Neutrophil (primary cell): ENCODE measurements at regions not wholly inside any gene's neighbourhood (a gene's known extent, or its start where the extent isn't known, plus 50 kb on each side); places are given as distances from the start of the nearest gene placed in this dataset.

Experiments
- H3K27ac ChIP-seq: fragments of 200-600 bp; sonication (generic); 2 replicates; pipeline ENCODE4 v1.5.1; 2016; ENCODE audit warnings: mild to moderate bottlenecking, moderate library complexity
- H3K27me3 ChIP-seq: fragments of 200-600 bp; sonication (generic); 2 replicates; pipeline ENCODE4 v1.6.0; 2016; ENCODE audit warnings: mild to moderate bottlenecking
- H3K36me3 ChIP-seq: fragments of 200-600 bp; sonication (generic); 2 replicates; pipeline ENCODE4 v1.5.1; 2017
- H3K4me1 ChIP-seq, 2 experiments: fragments of 200-600 bp in 1 of 2; sonication (generic) in 1 of 2; 1 replicate in 1 of 2; 2 replicates in 1 of 2; pipeline versions ENCODE4 v1.5.1 to v1.6.1; 2013 to 2016; ENCODE audit warnings: low read depth in 1 of 2, low read length in 1 of 2, mild to moderate bottlenecking in 1 of 2, moderate library complexity in 1 of 2; ENCODE audit not compliant: control insufficient read depth in 1 of 2, insufficient read depth in 1 of 2
- H3K4me3 ChIP-seq, 2 experiments: fragments of 200-600 bp in 1 of 2; sonication (generic) in 1 of 2; 1 replicate in 1 of 2; 2 replicates in 1 of 2; pipeline ENCODE4 v1.5.1; 2013 to 2016; ENCODE audit warnings: low read depth in 1 of 2, low read length in 1 of 2, mild to moderate bottlenecking in 1 of 2, moderate library complexity in 1 of 2
- H3K9me3 ChIP-seq: fragments of 200-600 bp; sonication (generic); 2 replicates; pipeline ENCODE4 v1.5.1; 2016
- TF ChIP-seq, protein P1 (sequence below): fragments of 200-600 bp; sonication (generic); IDR thresholded peaks from 2 replicates; pipeline ENCODE4 v1.5.1; 2016; ENCODE audit warnings: antibody characterized with exemption

DNA sequence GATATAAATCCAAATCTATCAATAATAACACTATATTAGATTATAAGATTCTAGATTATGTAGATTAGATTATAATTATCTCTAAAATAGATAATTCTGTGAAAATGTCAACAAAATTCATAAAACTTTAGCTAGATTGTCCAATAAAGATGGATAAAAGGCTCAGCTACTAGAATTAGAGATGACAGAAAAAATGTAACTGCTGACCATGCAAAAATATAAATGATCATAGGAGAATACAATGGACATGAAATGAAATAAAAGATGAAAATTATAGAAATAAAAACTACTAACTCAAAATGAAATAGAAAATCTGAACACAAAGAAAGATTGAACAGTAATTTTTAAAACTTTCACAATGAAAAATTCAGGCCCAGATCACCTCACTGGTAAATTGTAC lies 1332.1 kb upstream of the CELF2 start:
- no peaks in the 10 kb centered on the region for H3K27me3 ChIP-seq
- TF ChIP-seq, protein P1, sequence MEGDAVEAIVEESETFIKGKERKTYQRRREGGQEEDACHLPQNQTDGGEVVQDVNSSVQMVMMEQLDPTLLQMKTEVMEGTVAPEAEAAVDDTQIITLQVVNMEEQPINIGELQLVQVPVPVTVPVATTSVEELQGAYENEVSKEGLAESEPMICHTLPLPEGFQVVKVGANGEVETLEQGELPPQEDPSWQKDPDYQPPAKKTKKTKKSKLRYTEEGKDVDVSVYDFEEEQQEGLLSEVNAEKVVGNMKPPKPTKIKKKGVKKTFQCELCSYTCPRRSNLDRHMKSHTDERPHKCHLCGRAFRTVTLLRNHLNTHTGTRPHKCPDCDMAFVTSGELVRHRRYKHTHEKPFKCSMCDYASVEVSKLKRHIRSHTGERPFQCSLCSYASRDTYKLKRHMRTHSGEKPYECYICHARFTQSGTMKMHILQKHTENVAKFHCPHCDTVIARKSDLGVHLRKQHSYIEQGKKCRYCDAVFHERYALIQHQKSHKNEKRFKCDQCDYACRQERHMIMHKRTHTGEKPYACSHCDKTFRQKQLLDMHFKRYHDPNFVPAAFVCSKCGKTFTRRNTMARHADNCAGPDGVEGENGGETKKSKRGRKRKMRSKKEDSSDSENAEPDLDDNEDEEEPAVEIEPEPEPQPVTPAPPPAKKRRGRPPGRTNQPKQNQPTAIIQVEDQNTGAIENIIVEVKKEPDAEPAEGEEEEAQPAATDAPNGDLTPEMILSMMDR = no peak
- no peak overlapping the region for H3K27ac ChIP-seq
- no peaks in the 10 kb centered on the region for H3K4me1 ChIP-seq
- H3K9me3 ChIP-seq = no peaks in the 10 kb centered on the region
- H3K36me3 ChIP-seq = no peaks in the 10 kb centered on the region
- H3K4me3 ChIP-seq = no peak overlapping the region

DNA sequence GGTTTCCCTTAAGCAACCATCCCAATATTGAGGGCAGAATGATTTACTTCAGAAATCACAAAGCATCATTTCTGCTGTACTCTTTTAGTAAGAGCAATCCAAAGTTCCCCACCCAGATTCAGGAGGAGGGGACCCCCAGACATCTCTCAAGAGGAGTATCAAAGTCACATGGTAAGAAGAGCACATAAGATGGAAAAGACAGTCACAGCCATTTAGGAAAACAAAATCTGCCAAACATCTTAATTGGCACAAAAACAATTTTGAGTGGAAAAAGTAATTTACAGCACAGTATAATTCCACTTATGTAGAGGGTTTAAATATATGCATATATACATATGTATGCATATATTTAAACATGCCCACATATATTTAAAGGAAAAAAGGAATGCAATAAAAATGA lies 1329.0 kb upstream of the CELF2 start:
- Histone ChIP-seq H3K4me1 (no peaks in the 10 kb centered on the region), H3K4me3 (no peak overlapping the region)

DNA sequence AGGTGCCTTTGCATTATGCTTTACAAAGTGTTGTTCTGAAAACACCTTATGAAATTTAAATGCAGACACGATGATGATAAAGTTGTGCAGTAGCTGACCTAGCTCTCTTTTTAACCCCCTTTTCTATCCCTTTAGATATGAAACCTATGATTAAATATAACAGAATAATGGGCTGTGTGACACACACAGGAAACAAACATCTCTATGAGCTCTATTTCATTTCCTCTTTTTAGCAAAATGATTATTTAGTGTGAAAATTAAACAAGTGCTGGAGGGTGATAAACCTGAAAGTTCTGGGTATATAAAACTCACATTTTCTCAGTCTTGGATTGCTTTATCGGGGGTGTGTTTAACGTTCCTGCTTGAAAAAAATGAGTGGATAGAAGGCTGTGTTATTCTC lies 1310.5 kb upstream of the CELF2 start:
- no peaks in the 10 kb centered on the region for H3K27me3 ChIP-seq
- no peak overlapping the region for H3K4me3 ChIP-seq
- TF ChIP-seq, protein P1 = no peak
- no peaks in the 10 kb centered on the region for H3K4me1 ChIP-seq
- H3K9me3 ChIP-seq = no peaks in the 10 kb centered on the region
- H3K36me3 ChIP-seq = no peaks in the 10 kb centered on the region
- no peak overlapping the region for H3K27ac ChIP-seq

More for the DNA sequence above, 1329.0 kb upstream of the CELF2 start:
- H3K27ac ChIP-seq = no peak overlapping the region
- H3K36me3 ChIP-seq = no peaks in the 10 kb centered on the region
- no peaks in the 10 kb centered on the region for H3K27me3 ChIP-seq
- TF ChIP-seq, protein P1 = no peak
- H3K9me3 ChIP-seq = no peaks in the 10 kb centered on the region

DNA sequence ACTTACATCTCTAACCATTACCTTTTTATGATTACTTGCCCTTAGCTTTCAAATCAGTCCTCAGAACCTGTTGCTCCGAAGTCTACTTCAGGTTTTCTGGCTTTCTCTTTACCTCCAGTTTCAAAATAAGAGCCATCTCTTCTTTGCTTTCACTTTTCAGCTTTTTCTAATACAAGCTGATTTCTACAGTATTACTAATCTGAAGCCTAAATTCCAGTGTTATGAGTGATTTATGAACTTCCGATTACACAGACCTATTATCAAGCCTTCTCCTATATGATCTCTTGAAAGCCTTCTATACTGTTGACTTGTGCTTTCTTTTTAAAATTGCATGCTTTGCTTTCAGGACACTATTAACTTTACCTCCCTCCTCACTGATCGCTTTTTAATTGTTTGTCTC lies 1307.8 kb upstream of the CELF2 start:
- H3K4me1 ChIP-seq = no peaks in the 10 kb centered on the region
- TF ChIP-seq, protein P1 = no peak
- peaks cover 5% of the 10 kb centered on the region for H3K9me3 ChIP-seq
- H3K27ac ChIP-seq = no peak overlapping the region
- no peak overlapping the region for H3K4me3 ChIP-seq
- no peaks in the 10 kb centered on the region for H3K36me3 ChIP-seq
- no peaks in the 10 kb centered on the region for H3K27me3 ChIP-seq

DNA sequence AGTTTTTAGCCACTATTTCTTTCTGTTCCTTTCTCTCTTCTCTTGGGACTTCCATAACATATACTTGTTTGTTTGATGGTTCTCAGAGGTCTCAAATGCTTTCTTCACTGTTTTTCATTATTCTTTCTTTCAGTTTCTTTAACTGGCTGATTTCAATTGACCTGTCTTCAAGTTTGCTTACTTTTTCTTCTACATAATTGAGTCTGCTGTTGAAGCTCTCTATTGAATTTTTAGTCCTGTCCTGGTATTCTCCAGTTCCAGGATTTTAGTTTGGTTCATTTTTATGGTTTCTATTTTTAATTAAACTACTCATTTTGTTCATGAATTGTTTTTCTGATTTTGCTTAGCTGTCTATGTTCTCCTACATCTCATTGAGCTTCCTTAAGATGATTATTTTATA lies 1305.3 kb upstream of the CELF2 start:
- H3K4me1 ChIP-seq = no peaks in the 10 kb centered on the region
- TF ChIP-seq, protein P1 = no peak
- H3K36me3 ChIP-seq = no peaks in the 10 kb centered on the region
- H3K4me3 ChIP-seq = no peak overlapping the region
- H3K9me3 ChIP-seq = peaks cover 5% of the 10 kb centered on the region
- no peaks in the 10 kb centered on the region for H3K27me3 ChIP-seq
- H3K27ac ChIP-seq = no peak overlapping the region

DNA sequence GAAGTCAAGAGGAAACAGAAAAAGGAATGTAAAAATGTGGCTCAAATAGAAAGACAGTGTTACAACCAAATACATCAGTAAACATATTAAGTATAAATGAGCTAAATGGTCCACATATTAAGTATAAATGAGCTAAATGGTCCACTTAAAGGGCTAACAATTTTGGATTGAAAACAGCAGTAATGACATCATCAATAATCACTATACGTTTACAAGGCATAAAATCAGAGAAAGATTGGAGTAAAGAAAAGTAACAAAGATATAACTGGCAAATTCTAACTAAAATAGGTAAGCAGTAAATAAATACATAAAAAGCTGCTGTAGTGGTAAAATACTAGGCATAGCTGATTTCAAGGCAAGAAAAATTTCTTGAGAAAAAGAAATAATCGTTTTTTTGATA lies 1298.4 kb upstream of the CELF2 start:
- Histone ChIP-seq H3K36me3 (no peaks in the 10 kb centered on the region), H3K9me3 (no peaks in the 10 kb centered on the region), H3K27ac (no peak overlapping the region), H3K27me3 (no peaks in the 10 kb centered on the region), H3K4me3 (no peak overlapping the region), H3K4me1 (no peaks in the 10 kb centered on the region)
- TF ChIP-seq, protein P1 = no peak
